ENCODE measurements at regions not wholly inside any gene's neighbourhood (a gene's known extent, or its start where the extent isn't known, plus 50 kb on each side); places are given as distances from the start of the nearest gene placed in this dataset.

DNA sequence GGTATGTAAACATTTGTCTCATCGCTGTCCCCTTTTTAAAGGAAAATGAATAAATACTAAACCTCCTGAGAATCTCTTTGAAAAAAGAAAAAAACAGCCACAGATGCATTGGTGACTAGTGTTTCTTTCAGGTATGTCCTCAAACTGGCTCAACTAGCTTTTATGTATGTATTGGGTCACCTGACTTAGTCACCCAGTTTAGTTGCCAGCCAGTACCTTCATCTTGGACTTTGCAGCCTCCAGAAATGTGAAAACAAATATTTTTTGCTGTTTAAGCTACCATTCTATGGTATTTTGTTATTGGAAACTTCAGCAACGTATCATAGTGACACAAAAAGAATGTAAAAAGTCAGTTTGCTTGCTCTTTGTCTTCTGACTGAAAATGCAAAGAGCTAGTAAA lies 1263.5 kb downstream of the FAM133A start:
- TF ChIP-seq, protein P1, sequence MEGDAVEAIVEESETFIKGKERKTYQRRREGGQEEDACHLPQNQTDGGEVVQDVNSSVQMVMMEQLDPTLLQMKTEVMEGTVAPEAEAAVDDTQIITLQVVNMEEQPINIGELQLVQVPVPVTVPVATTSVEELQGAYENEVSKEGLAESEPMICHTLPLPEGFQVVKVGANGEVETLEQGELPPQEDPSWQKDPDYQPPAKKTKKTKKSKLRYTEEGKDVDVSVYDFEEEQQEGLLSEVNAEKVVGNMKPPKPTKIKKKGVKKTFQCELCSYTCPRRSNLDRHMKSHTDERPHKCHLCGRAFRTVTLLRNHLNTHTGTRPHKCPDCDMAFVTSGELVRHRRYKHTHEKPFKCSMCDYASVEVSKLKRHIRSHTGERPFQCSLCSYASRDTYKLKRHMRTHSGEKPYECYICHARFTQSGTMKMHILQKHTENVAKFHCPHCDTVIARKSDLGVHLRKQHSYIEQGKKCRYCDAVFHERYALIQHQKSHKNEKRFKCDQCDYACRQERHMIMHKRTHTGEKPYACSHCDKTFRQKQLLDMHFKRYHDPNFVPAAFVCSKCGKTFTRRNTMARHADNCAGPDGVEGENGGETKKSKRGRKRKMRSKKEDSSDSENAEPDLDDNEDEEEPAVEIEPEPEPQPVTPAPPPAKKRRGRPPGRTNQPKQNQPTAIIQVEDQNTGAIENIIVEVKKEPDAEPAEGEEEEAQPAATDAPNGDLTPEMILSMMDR (IDR thresholded peaks at IDR 0.05) = no peak
- TF ChIP-seq POLR2A (IDR thresholded peaks at IDR 0.05) = no peak
